HG03095 (cell line): ENCODE measurements at regions not wholly inside any gene's neighbourhood (a gene's known extent, or its start where the extent isn't known, plus 50 kb on each side); places are given as distances from the start of the nearest gene placed in this dataset.

Experiments used
- ATAC-seq: cut with Tn5 transposase; IDR thresholded peaks from one replicate; pipeline ENCODE4 v1.9.1; 2021; ENCODE audit warnings: moderate library complexity; ENCODE audit not compliant: unreplicated experiment

GRCh38 chr1:80517062-80517461 lies 1283.7 kb upstream of the ADGRL2 start:
- no peak for ATAC-seq

DNA sequence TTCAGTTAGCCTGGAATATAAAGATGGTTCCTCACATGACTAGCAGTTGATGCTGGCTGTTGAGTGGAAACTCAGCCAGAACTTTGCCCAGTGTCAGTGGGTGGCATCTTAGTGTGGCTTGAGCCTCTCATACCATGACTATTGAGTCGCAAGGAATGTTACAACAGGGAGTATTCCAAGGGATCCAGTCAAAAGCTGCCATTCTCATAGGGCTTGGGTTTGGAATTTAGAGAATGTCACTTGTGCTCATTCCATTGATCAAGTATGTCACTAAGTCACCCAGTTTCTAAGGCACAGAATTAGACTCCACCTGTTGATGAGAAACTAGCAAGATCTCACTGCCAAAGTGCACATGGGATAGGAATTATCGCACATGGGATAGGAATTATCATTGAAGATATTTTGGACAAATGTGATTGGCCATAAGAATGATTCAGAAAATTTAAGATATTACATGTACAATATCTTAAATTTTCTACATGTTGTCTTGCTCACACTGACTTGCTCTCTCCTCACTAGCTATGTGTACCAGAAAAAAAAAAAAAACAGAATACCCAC lies 1290.7 kb upstream of the ADGRL2 start:
- ATAC-seq, result no peak

GRCh38 chr1:80506216-80506615 lies 1294.5 kb upstream of the ADGRL2 start:
- ATAC-seq, result no peak

DNA sequence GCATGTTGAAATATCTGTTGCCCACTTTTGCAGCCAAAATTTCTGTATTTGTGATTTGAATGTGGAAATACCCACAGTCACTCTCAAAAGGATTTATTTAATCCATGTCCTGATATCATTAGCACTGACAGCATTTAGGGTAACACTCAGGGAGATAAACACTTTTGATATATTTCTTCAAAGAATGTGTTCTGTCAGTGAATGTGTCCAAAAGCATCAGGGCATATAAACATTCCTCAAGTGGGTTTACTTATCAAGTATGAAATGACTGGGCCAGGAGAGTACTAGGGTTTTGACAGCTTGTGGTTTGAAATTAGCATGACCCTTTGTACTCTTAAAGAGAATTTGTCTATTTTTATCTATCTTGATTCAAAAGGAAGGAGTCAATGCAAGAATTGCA lies 1302.1 kb upstream of the ADGRL2 start:
- no peak for ATAC-seq

DNA sequence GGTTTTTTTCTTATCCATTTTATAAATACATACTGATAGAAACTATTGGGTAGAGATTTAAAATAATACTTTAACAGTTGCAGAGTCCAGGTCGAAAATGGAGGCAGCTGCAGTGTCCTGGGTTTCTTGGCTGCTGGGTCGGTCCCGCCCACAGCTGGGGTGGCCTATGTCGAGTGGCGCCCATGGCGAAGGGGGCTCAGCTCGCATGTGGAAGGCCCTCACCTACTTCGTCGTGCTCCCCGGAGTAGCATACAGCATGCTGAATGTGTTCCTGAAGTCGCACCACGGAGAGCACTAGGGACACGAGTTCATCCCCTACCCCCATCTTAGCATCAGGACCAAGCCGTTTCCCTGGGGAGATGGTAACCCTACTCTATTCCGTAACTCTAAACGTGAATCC lies 1304.9 kb upstream of the ADGRL2 start:
- ATAC-seq, result no peak

- ATAC-seq, result no peak
Observed at GRCh38 chr1:80472145-80472544, 1328.6 kb upstream of the ADGRL2 start.

DNA sequence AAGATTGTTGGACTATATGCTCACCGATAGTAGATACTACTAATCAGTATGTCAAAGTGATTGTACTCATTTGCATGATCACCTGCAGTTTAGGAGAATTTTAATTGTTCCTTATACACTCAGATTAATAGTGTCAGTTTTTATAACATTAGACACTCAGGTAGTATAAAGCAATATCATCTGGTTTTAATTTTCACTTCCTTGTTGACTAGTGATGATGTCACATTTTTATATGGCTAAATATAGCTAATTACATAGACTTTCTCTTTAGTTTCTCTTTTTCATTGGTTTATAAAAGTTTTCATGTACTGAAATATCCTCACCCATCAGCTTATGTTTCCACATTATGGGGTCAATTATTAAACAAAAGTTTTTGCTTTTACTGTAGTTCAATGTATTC lies 1332.4 kb upstream of the ADGRL2 start:
- no peak for ATAC-seq

DNA sequence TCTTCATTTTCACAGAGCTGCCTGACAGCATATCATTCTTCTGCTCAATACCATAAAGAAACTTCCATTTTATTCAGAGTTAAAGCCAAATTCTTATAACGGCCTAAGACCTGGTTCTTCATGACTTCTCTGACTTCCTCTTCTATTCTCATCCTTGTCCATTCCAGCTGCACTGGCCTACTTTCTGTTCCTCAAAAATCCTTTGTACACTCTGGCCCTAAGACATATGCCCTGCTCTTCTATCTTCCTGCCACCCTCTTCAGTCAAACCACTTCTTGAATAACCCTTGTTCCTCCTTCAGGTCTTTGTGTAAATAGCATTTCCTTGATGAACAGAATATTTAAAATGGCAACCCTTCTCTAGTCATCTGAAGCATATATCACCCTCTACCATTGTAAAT lies 1338.7 kb upstream of the ADGRL2 start:
- ATAC-seq, result no peak

GRCh38 chr1:80457409-80457808 lies 1343.3 kb upstream of the ADGRL2 start:
- no peak for ATAC-seq

DNA sequence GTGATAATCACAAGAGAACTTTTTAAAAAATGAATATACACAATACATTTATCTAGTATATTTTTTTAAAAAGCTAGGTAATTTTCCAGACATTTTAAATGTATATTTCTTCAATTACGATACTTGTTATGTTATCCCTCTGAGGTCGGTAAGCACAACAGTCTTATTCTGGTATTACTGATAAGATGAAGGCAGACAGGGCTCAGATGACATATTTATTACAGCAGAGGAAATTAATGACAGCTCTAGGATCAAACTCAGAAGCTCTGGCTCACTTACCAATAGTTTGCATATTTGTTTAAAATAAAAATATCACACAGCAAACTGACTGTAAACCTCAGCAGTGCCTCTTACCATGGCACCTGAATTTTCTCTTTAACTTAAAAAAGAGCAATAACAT lies 1347.0 kb upstream of the ADGRL2 start:
- ATAC-seq, result no peak

GRCh38 chr1:80450711-80451110 lies 1350.0 kb upstream of the ADGRL2 start:
- ATAC-seq, result no peak

- no peak for ATAC-seq
Observed at GRCh38 chr1:80448081-80448480, 1352.7 kb upstream of the ADGRL2 start.

DNA sequence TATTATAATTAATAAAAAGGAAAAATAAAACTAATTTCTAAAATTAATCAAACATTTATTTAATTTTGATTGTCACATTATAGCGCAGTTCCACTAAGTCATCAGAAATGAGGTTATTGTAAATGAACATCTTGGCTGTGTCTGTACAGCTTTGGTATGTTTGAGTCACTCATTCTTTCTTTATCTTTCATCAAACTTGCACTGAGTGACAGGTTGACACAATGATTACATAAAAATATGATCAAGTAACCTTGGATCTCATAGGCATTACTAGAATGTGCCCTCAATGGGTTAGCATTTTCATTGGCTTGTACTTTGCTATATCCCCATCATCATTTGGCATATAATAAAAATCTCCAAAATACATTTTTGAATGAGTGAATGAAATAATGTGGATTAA lies 1353.2 kb upstream of the ADGRL2 start:
- no peak for ATAC-seq

- ATAC-seq, result no peak
Observed at GRCh38 chr1:80445033-80445432, 1355.7 kb upstream of the ADGRL2 start.

DNA sequence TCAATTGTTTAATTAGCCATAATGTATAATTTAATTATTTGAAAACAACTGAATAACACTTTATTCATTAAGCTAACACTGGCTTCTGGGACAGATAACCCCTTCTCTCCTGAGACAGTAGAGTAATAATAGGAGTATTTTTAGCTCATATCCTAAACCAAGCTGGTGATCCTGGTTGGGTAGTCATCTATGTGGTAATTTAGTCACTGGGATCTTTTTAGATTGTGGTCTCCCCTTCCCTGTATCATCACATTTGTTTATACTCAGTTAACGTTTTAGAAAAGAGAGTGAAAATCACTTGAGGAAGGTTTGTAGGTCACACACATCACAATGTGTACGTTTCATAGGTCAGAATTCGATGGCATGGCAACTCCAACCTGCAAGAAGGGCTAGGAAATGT lies 1356.6 kb upstream of the ADGRL2 start:
- no peak for ATAC-seq

DNA sequence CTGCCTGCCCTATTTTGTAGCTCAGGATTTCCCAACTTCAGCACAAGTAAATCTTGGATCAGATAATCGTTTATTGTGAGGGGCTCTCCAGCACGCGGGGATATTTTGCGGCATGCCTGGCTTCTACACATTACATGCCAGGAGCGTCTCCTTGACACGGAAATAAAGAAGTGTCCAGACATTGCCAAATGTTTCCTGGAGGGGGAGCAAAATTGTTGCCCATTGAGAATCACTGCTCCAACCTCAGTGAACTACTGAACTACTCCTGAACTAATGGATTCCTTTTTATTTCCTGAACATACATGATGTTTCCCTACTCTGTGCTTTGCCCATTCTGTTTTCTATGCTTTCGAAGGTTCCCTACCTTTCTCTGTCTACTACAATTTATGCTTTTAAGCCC lies 1359.1 kb upstream of the ADGRL2 start:
- no peak for ATAC-seq

- ATAC-seq, result no peak
Observed at GRCh38 chr1:80436851-80437250, 1363.9 kb upstream of the ADGRL2 start.

DNA sequence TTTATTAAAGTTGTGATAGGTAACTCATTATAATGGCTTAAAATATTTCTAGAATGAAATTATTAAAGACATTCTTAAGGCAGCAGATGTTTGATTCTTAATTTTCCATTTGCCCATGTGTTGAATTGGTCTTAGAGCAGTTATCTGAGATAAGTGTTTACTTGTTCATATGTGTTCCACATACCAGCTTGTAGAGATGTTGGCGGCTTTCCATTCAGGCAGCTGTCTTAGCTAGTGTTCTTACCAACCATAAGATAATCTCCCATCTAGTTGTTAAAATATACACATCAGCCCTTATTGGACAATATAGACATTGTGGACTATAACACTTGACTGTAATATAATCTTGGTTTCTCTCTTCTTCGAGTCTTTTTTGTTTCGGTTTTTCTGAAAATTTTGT lies 1372.9 kb upstream of the ADGRL2 start:
- no peak for ATAC-seq

DNA sequence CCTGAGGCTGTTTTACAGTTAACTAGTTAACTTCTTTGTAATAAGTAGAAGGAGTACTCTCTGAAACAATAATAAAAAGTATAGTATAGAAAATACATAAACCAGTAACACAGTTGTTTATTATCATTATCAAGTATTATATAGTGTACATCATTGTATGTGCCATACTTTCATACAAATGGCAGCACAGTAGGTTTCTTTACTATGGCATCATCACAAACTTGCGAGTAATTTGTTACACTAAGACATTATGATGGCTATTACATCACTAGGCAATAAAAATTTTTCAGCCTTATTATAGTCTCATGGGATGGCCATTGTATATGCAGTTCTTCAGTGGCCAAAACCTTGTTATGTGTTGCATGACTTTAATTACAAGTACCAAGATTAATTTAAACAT lies 1376.5 kb upstream of the ADGRL2 start:
- no peak for ATAC-seq

DNA sequence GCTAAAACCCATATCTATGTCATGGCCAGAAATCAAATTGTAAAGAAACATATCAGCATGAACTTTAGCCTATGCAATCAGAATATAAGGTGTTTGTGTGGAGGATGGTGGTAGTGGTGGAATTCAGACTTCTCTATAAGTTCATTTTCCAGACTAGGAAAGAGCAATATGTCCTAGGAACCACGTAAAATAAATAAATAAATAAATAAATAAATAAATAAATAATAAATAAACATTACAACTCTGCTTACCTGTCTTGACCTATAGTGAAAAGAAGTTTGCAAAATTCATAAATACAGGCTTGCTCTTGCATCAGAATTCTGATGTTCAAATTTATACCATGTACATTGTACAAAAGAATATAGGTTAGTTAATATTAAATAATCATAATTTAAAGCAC lies 1382.6 kb upstream of the ADGRL2 start:
- no peak for ATAC-seq

GRCh38 chr1:80417671-80418070 lies 1383.1 kb upstream of the ADGRL2 start:
- ATAC-seq, result no peak

GRCh38 chr1:80413969-80414368 lies 1386.8 kb upstream of the ADGRL2 start:
- no peak for ATAC-seq

GRCh38 chr1:80410233-80410632 lies 1390.5 kb upstream of the ADGRL2 start:
- no peak for ATAC-seq

GRCh38 chr1:80403471-80403893 lies 1397.0 kb upstream of the ADGRL4 start:
- ATAC-seq, result no peak
